Liver (tissue), 8 donors: ENCODE measurements at regions not wholly inside any gene's neighbourhood (a gene's known extent, or its start where the extent isn't known, plus 50 kb on each side); places are given as distances from the start of the nearest gene placed in this dataset.

Source experiments
- DNase-seq: peaks from one replicate; pipeline ENCODE4 v3.0.0-alpha.2; 2017; ENCODE audit warnings: low spot score
- H3K27ac ChIP-seq, 2 donors: one replicate each; pipeline ENCODE4 v1.7.0; 2013; ENCODE audit warnings: inconsistent platforms in 2 of 2, low read length in 2 of 2, control low read depth in 1 of 2, low read depth in 1 of 2, mild to moderate bottlenecking in 1 of 2
- H3K27me3 ChIP-seq, 4 donors: one replicate each; pipeline versions ENCODE4 v1.6.1 to v1.7.0; 2013; ENCODE audit warnings: low read length in 3 of 4, inconsistent platforms in 1 of 4, mild to moderate bottlenecking in 1 of 4, moderate library complexity in 1 of 4; ENCODE audit not compliant: control insufficient read depth in 4 of 4, insufficient read depth in 4 of 4
- H3K36me3 ChIP-seq, 4 donors: one replicate each; pipeline versions ENCODE4 v1.6.1 to v1.7.0; 2013; ENCODE audit warnings: low read length in 3 of 4, mild to moderate bottlenecking in 3 of 4, low read depth in 1 of 4, moderate library complexity in 1 of 4; ENCODE audit not compliant: control insufficient read depth in 4 of 4, insufficient read depth in 3 of 4
- H3K4me1 ChIP-seq, 4 donors: one replicate each; pipeline versions ENCODE4 v1.6.1 to v1.7.0; 2013; ENCODE audit warnings: low read length in 3 of 4, mild to moderate bottlenecking in 3 of 4, moderate library complexity in 1 of 4; ENCODE audit not compliant: control insufficient read depth in 4 of 4, insufficient read depth in 4 of 4
- H3K4me3 ChIP-seq, 3 donors: one replicate each; pipeline versions ENCODE4 v1.6.1 to v1.7.0; 2013; ENCODE audit warnings: low read length in 3 of 3, control low read depth in 1 of 3, low read depth in 1 of 3, mild to moderate bottlenecking in 1 of 3
- H3K9ac ChIP-seq, 2 donors: one replicate each; pipeline ENCODE4 v1.7.0; 2013; ENCODE audit warnings: low read length in 2 of 2, mild to moderate bottlenecking in 2 of 2, moderate library complexity in 2 of 2, control low read depth in 1 of 2, low read depth in 1 of 2
- H3K9me3 ChIP-seq, 4 donors: one replicate each; pipeline versions ENCODE4 v1.6.1 to v1.7.0; 2013; ENCODE audit warnings: low read length in 3 of 4; ENCODE audit not compliant: control insufficient read depth in 4 of 4
- FOXA2 ChIP-seq: IDR thresholded peaks from 2 replicates; pipeline ENCODE4 v1.6.1; 2016; ENCODE audit warnings: antibody characterized with exemption
- GABPA ChIP-seq, 2 donors: IDR thresholded peaks in 1 of 2; conservative IDR thresholded peaks in 1 of 2; 2 replicates each; pipeline ENCODE4 v1.6.1; 2016; ENCODE audit warnings: antibody characterized with exemption in 2 of 2, mild to moderate bottlenecking in 1 of 2, moderate library complexity in 1 of 2
- HNF4A ChIP-seq, 2 donors: conservative IDR thresholded peaks; 2 replicates each; pipeline ENCODE4 v1.6.1; 2016; ENCODE audit warnings: antibody characterized with exemption in 2 of 2, mild to moderate bottlenecking in 2 of 2
- HNF4G ChIP-seq: IDR thresholded peaks from 2 replicates; pipeline ENCODE4 v1.6.1; 2016; ENCODE audit warnings: antibody characterized with exemption
- RAD21 ChIP-seq, 2 donors: IDR thresholded peaks; 2 replicates each; pipeline ENCODE4 v1.6.1; 2016; ENCODE audit warnings: antibody characterized with exemption in 2 of 2, mild to moderate bottlenecking in 2 of 2
- RXRA ChIP-seq, 2 donors: IDR thresholded peaks; 2 replicates each; pipeline ENCODE4 v1.6.1; 2017 to 2018; ENCODE audit warnings: antibody characterized with exemption in 2 of 2, mild to moderate bottlenecking in 1 of 2
- SP1 ChIP-seq: IDR thresholded peaks from 2 replicates; pipeline ENCODE4 v1.6.1; 2018; ENCODE audit warnings: antibody characterized with exemption, mild to moderate bottlenecking
- TAF1 ChIP-seq: conservative IDR thresholded peaks from 2 replicates; pipeline ENCODE4 v1.6.1; 2016; ENCODE audit warnings: antibody characterized with exemption, mild to moderate bottlenecking
- WGBS: extraction: QIAGEN DNeasy Blood & Tissue Kit; methylation state at CpG from one replicate; pipeline ENCODE4 v1.1.7; 2013; 5-methylcytosine and 5-hydroxymethylcytosine counted together
- TF ChIP-seq, protein P1 (sequence below): fragments of 150-350 bp; IDR thresholded peaks from 2 replicates; pipeline ENCODE4 v1.5.1; 2017; ENCODE audit warnings: improper control_type of control experiment, low read depth, low read length; ENCODE audit not compliant: missing input control
- TF ChIP-seq, protein P2 (sequence below): IDR thresholded peaks from 2 replicates; pipeline ENCODE4 v1.6.1; 2016; ENCODE audit warnings: antibody characterized with exemption, mild to moderate bottlenecking
- TF ChIP-seq, protein P3 (sequence below): IDR thresholded peaks from 2 replicates; pipeline ENCODE4 v1.6.1; 2016; ENCODE audit warnings: antibody characterized with exemption
- donor health status: healthy.
- donor health status: healthy.
- donor health status: healthy.
- donor health status: healthy.
- donor health status: healthy.

DNA sequence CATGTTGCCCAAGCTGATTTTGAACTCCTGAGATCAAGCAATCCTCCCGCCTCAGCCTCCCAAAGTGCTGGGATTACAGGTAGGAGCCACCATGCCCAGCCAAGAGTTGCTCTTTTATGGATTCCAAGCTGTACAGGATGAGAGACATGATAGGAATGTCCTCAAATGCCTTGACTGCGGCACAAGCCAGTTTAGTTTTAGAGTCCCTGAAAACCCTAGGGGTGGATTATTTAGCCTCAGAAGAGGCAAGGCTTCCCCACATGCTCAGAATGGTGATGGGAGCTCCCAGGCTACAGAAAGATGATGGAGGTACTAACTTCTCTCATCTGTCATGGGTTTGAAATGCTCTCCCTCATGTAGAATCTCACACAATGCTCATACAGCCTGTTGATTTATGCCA lies 192.1 kb upstream of the ADRA1D start:
- no peak overlapping the region for H3K27ac ChIP-seq
- no peaks in the 10 kb centered on the region for H3K36me3 ChIP-seq
- peaks cover 0 to 5% (median 3%) of the 10 kb centered on the region in 4 donors for H3K4me1 ChIP-seq
- H3K9ac ChIP-seq: no peak overlapping the region
- DNase-seq: no peak
- 92% methylated on average over 2 of the region's 2 CpGs for WGBS
- H3K9me3 ChIP-seq: no peaks in the 10 kb centered on the region
- no peak overlapping the region for H3K4me3 ChIP-seq
- TF ChIP-seq RAD21 (IDR thresholded peaks at IDR 0.05) (no peak), SP1 (no peak), TAF1 (no peak)
- TF ChIP-seq, protein P1, sequence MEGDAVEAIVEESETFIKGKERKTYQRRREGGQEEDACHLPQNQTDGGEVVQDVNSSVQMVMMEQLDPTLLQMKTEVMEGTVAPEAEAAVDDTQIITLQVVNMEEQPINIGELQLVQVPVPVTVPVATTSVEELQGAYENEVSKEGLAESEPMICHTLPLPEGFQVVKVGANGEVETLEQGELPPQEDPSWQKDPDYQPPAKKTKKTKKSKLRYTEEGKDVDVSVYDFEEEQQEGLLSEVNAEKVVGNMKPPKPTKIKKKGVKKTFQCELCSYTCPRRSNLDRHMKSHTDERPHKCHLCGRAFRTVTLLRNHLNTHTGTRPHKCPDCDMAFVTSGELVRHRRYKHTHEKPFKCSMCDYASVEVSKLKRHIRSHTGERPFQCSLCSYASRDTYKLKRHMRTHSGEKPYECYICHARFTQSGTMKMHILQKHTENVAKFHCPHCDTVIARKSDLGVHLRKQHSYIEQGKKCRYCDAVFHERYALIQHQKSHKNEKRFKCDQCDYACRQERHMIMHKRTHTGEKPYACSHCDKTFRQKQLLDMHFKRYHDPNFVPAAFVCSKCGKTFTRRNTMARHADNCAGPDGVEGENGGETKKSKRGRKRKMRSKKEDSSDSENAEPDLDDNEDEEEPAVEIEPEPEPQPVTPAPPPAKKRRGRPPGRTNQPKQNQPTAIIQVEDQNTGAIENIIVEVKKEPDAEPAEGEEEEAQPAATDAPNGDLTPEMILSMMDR: no peak
- H3K27me3 ChIP-seq: peaks cover 0 to 7% (median 0%) of the 10 kb centered on the region in 4 donors

DNA sequence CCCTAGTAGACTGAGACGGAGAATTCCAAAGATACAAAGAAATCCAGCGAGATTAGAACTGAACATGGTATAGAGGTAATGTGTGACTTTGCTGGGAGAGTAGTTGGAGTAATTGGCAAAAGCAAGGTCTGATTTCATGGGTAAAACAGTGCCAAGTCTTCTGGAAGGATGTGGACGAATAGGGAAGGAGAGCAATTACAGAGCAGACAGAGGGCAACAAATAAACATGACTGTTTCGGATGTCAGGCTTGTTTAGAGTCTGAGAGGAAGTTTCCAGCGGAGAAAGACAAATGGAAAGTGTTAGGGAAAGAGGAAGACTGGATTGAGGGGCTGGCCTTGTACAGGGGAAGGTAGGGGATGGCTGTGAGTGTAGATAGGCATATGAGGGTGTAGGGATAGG lies 190.4 kb upstream of the ADRA1D start:
- Histone ChIP-seq H3K9ac (no peak overlapping the region), H3K9me3 (no peaks in the 10 kb centered on the region), H3K27me3 (peaks cover 0 to 7% (median 0%) of the 10 kb centered on the region in 4 donors), H3K4me1 (peaks cover 0 to 5% (median 3%) of the 10 kb centered on the region in 4 donors), H3K27ac (no peak overlapping the region), H3K4me3 (no peak overlapping the region), H3K36me3 (no peaks in the 10 kb centered on the region)
- no peak for TF ChIP-seq FOXA2
- no peak for TF ChIP-seq HNF4G
- TF ChIP-seq, protein P2, sequence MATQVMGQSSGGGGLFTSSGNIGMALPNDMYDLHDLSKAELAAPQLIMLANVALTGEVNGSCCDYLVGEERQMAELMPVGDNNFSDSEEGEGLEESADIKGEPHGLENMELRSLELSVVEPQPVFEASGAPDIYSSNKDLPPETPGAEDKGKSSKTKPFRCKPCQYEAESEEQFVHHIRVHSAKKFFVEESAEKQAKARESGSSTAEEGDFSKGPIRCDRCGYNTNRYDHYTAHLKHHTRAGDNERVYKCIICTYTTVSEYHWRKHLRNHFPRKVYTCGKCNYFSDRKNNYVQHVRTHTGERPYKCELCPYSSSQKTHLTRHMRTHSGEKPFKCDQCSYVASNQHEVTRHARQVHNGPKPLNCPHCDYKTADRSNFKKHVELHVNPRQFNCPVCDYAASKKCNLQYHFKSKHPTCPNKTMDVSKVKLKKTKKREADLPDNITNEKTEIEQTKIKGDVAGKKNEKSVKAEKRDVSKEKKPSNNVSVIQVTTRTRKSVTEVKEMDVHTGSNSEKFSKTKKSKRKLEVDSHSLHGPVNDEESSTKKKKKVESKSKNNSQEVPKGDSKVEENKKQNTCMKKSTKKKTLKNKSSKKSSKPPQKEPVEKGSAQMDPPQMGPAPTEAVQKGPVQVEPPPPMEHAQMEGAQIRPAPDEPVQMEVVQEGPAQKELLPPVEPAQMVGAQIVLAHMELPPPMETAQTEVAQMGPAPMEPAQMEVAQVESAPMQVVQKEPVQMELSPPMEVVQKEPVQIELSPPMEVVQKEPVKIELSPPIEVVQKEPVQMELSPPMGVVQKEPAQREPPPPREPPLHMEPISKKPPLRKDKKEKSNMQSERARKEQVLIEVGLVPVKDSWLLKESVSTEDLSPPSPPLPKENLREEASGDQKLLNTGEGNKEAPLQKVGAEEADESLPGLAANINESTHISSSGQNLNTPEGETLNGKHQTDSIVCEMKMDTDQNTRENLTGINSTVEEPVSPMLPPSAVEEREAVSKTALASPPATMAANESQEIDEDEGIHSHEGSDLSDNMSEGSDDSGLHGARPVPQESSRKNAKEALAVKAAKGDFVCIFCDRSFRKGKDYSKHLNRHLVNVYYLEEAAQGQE: no peak
- TF ChIP-seq, protein P3, sequence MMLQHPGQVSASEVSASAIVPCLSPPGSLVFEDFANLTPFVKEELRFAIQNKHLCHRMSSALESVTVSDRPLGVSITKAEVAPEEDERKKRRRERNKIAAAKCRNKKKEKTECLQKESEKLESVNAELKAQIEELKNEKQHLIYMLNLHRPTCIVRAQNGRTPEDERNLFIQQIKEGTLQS: no peak
- no peak for TF ChIP-seq HNF4A (conservative IDR thresholded peaks at IDR 0.05)
- WGBS: 62% methylated on average over 5 of the region's 5 CpGs
- no peak for DNase-seq

DNA sequence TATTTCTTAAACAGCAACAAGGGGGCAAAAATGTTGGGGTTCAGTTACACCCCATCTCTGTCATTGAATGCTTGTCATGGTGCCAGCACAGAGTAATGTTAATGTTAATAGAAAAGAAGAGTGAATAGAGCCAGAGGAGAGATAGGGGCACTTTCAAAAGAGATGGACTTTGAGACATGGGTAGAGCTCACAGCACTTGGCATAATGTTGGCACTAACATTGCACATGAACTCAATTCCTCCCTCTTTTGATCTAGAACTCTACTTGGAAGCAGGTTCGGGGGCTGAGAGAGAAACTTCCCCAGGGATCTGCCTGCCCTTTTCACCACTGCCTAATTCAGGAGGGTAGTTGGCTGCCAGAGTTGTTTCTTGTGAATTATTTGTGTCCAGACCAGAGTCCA lies 188.0 kb upstream of the ADRA1D start:
- H3K4me1 ChIP-seq: peaks cover 0 to 5% (median 3%) of the 10 kb centered on the region in 4 donors
- H3K27ac ChIP-seq: no peak overlapping the region
- no peak overlapping the region for H3K9ac ChIP-seq
- H3K27me3 ChIP-seq: no peaks in the 10 kb centered on the region
- no peaks in the 10 kb centered on the region for H3K9me3 ChIP-seq
- H3K4me3 ChIP-seq: no peak overlapping the region
- no peak for DNase-seq
- 29% methylated on average over 1 of the region's 1 CpG for WGBS
- H3K36me3 ChIP-seq: no peaks in the 10 kb centered on the region
- TF ChIP-seq, protein P1: no peak
- TF ChIP-seq, protein P2: no peak
- TF ChIP-seq GABPA (IDR thresholded peaks at IDR 0.05 in 1 of 2, conservative IDR thresholded peaks at IDR 0.05 in 1 of 2) (no peak), RXRA (IDR thresholded peaks at IDR 0.05) (peak; percentile 45 to 59), SP1 (peak; percentile 19), HNF4A (conservative IDR thresholded peaks at IDR 0.05) (peak; percentile 80 to 82)
